KMS-11 (cell line): ENCODE measurements at regions not wholly inside any gene's neighbourhood (a gene's known extent, or its start where the extent isn't known, plus 50 kb on each side); places are given as distances from the start of the nearest gene placed in this dataset.
A peak's percentile ranks its signal among the peaks of the same experiment; 100 is the strongest.

Experiments used
- H2AFZ ChIP-seq: fragments of 200-600 bp; sonication (generic); 2 replicates; pipeline ENCODE4 v1.6.1; 2016; ENCODE audit warnings: antibody characterized with exemption, mixed run types, low read depth
- H3K27ac ChIP-seq: fragments of 200-600 bp; sonication (generic); 2 replicates; pipeline ENCODE4 v1.6.1; 2016; ENCODE audit warnings: mild to moderate bottlenecking, mixed run types
- H3K27me3 ChIP-seq: fragments of 200-600 bp; sonication (generic); 2 replicates; pipeline ENCODE4 v1.6.1; 2017; ENCODE audit warnings: mild to moderate bottlenecking, low read depth, mixed run types, moderate library complexity; ENCODE audit not compliant: insufficient read depth
- H3K36me3 ChIP-seq: fragments of 200-600 bp; sonication (generic); 2 replicates; pipeline ENCODE4 v1.6.1; 2017; ENCODE audit warnings: mild to moderate bottlenecking, mixed run types; ENCODE audit not compliant: insufficient read depth
- H3K4me1 ChIP-seq: fragments of 200-600 bp; sonication (generic); 2 replicates; pipeline ENCODE4 v1.6.1; 2016; ENCODE audit warnings: mild to moderate bottlenecking, low read depth, mixed run types; ENCODE audit not compliant: poor library complexity, severe bottlenecking
- H3K4me2 ChIP-seq: fragments of 200-600 bp; sonication (generic); 2 replicates; pipeline ENCODE4 v1.7.0; 2016; ENCODE audit warnings: mild to moderate bottlenecking, mixed run types
- H3K4me3 ChIP-seq: fragments of 200-600 bp; sonication (generic); IDR thresholded peaks from 2 replicates; pipeline ENCODE4 v1.6.1; 2017; ENCODE audit warnings: low read depth, low read length, mixed read lengths; ENCODE audit not compliant: insufficient read depth
- H3K79me2 ChIP-seq: fragments of 200-600 bp; sonication (generic); 2 replicates; pipeline ENCODE4 v1.6.1; 2016; ENCODE audit warnings: low read depth, mixed run types; ENCODE audit not compliant: insufficient read depth
- H3K9ac ChIP-seq: fragments of 200-600 bp; sonication (generic); 2 replicates; pipeline ENCODE4 v1.6.1; 2016; ENCODE audit warnings: mild to moderate bottlenecking, mixed run types
- H4K20me1 ChIP-seq: fragments of 200-600 bp; sonication (generic); 2 replicates; pipeline ENCODE4 v1.6.1; 2016; ENCODE audit warnings: mild to moderate bottlenecking, mixed run types; ENCODE audit not compliant: insufficient read depth
- TF ChIP-seq, protein P1 (sequence below): fragments of 200-600 bp; sonication (generic); conservative IDR thresholded peaks from 2 replicates; pipeline ENCODE4 v1.6.1; 2017; ENCODE audit warnings: low read depth, mild to moderate bottlenecking, antibody characterized with exemption, low read length, moderate library complexity, mixed read lengths

DNA sequence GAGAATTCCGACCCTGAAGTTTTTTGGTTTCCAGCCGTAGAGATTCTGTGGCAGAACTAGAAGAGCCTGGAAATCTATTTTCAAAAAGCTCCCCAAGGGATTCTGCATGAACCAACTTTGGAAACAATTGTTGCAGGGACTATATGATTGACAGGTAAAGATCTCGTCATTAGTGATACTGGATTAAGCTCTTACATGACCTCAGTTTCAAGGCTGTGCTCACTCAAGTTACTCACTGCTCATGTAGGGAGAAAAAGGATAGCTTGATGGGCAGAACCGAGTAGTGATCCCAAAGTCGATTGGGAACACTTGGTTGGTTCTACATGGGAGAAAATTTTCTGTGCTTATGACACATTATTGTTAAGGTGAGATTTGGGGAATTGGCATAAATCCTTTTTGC is 142.3 kb upstream of the RASGRP1 start:
- no peaks in the 10 kb centered on the region for H3K79me2 ChIP-seq
- H3K4me1 ChIP-seq = peaks cover 8% of the 10 kb centered on the region
- TF ChIP-seq, protein P1, sequence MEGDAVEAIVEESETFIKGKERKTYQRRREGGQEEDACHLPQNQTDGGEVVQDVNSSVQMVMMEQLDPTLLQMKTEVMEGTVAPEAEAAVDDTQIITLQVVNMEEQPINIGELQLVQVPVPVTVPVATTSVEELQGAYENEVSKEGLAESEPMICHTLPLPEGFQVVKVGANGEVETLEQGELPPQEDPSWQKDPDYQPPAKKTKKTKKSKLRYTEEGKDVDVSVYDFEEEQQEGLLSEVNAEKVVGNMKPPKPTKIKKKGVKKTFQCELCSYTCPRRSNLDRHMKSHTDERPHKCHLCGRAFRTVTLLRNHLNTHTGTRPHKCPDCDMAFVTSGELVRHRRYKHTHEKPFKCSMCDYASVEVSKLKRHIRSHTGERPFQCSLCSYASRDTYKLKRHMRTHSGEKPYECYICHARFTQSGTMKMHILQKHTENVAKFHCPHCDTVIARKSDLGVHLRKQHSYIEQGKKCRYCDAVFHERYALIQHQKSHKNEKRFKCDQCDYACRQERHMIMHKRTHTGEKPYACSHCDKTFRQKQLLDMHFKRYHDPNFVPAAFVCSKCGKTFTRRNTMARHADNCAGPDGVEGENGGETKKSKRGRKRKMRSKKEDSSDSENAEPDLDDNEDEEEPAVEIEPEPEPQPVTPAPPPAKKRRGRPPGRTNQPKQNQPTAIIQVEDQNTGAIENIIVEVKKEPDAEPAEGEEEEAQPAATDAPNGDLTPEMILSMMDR = no peak
- H3K9ac ChIP-seq = no peak overlapping the region
- no peak overlapping the region for H2AFZ ChIP-seq
- H3K27ac ChIP-seq = no peak overlapping the region
- H4K20me1 ChIP-seq = no peaks in the 10 kb centered on the region
- no peak overlapping the region for H3K4me3 ChIP-seq
- no peak overlapping the region for H3K4me2 ChIP-seq
- no peaks in the 10 kb centered on the region for H3K36me3 ChIP-seq
- no peaks in the 10 kb centered on the region for H3K27me3 ChIP-seq

DNA sequence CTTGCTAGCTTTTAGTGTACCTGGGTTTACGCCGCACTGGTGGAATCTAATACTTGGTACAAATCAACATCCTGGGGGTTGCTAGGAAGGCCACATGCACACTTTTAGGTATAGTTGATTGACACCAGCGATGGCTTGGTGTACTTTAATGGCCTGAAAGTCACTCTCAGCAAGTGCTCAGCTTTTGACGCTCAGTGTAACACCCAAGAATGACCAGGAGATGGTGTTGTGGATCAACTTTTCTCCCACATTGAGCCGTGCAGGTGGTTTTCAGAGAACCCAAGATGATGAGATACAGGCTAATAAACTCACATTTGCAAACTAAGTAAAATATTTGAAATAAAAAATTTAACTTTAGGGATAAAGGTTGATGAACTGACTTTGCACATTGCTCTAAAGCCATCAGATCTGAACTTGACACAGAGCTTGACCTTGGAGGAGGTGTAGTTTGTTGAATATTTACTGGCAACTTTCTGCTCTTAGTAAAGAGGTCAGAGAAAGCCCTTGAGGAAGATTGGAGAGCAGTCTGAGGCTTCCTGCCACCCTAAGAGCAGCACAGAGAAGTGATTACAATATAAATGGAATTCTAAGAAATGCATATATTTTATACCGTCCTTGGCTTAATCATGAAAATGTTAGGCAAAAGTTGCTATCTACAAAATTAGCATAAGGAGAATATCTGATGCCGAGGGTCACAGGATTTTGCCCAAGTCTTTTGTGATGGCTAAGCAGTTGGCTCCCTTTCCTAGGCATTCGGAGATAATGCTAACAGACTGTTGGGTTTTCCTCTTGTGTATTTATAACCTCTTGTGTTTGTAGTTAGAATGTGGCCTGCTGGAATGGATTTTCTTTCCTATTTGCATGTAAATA is 143.4 kb upstream of the RASGRP1 start:
- no peak overlapping the region for H3K9ac ChIP-seq
- H4K20me1 ChIP-seq = no peaks in the 10 kb centered on the region
- H3K27me3 ChIP-seq = no peaks in the 10 kb centered on the region
- no peak overlapping the region for H3K27ac ChIP-seq
- TF ChIP-seq, protein P1 = peak; percentile 86
- no peaks in the 10 kb centered on the region for H3K4me1 ChIP-seq
- no peak overlapping the region for H3K4me2 ChIP-seq
- no peaks in the 10 kb centered on the region for H3K36me3 ChIP-seq
- no peak overlapping the region for H3K4me3 ChIP-seq
- H3K79me2 ChIP-seq = no peaks in the 10 kb centered on the region
- no peak overlapping the region for H2AFZ ChIP-seq

DNA sequence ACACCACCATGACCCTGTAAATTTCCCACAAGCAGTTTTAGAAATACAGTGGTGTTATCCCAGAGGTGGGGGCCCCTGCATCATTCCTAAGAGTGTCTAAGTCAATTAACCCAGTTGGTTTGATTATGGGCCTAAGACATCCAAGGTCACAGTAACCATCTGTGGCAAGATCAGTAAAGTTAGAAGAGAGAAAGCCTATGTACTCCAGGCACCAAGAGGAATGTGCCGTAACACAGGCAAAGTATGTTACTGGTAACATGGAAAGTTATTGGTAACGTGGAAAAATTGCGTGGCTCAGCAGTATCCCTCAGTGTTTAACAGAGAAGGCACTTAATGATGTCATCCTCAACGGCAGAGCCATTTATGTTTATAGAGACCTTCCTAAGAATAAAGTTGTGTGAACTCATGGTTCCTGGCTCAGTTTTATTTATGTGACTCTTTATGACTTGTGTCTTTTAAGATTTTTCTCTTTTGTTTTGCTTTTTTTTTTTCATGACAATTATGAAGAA is 144.1 kb upstream of the RASGRP1 start:
- H3K36me3 ChIP-seq = no peaks in the 10 kb centered on the region
- no peak overlapping the region for H3K27ac ChIP-seq
- H3K4me3 ChIP-seq = no peak overlapping the region
- no peaks in the 10 kb centered on the region for H3K4me1 ChIP-seq
- H3K4me2 ChIP-seq = no peak overlapping the region
- H3K9ac ChIP-seq = no peak overlapping the region
- no peaks in the 10 kb centered on the region for H4K20me1 ChIP-seq
- TF ChIP-seq, protein P1 = no peak
- H3K79me2 ChIP-seq = no peaks in the 10 kb centered on the region
- no peak overlapping the region for H2AFZ ChIP-seq
- H3K27me3 ChIP-seq = no peaks in the 10 kb centered on the region

DNA sequence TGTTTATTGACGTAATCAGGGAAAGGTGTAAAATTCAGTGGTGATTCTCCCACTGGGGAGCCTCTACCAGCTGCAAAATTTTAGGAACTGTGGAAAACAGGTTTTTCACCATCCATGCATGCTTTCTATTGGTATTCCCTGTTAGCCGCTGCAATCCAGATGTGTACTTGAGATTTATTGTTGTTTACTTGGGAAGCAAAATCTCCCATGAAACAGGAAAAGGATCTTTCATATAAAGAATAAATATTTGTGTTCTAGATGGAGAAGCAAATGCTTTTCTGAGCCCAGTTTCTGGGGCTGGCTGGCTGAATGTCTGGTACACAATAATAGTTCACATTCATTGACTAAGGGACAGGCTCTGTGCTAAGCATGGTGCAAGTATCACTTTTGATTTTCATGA is 144.6 kb upstream of the RASGRP1 start:
- TF ChIP-seq, protein P1 = no peak
- H3K4me1 ChIP-seq = no peaks in the 10 kb centered on the region
- no peak overlapping the region for H3K9ac ChIP-seq
- H4K20me1 ChIP-seq = no peaks in the 10 kb centered on the region
- no peaks in the 10 kb centered on the region for H3K36me3 ChIP-seq
- no peak overlapping the region for H3K4me2 ChIP-seq
- H2AFZ ChIP-seq = no peak overlapping the region
- H3K27me3 ChIP-seq = no peaks in the 10 kb centered on the region
- no peaks in the 10 kb centered on the region for H3K79me2 ChIP-seq
- H3K27ac ChIP-seq = no peak overlapping the region
- no peak overlapping the region for H3K4me3 ChIP-seq
